IPS-15b (cell line): ENCODE measurements at regions not wholly inside any gene's neighbourhood (a gene's known extent, or its start where the extent isn't known, plus 50 kb on each side); places are given as distances from the start of the nearest gene placed in this dataset.
"Not testable (repeated sequence)": the region's sequence is repeated elsewhere in the genome, so short reads cannot be mapped to it uniquely, and the experiment has no call there.

Experiments
- H3K27me3 ChIP-seq: one replicate; pipeline ENCODE4 v1.6.1; 2013; ENCODE audit warnings: low read length; ENCODE audit not compliant: control insufficient read depth, insufficient read depth
- H3K36me3 ChIP-seq: one replicate; pipeline ENCODE4 v1.6.1; 2013; ENCODE audit warnings: low read length; ENCODE audit not compliant: control insufficient read depth, insufficient read depth
- H3K4me1 ChIP-seq: one replicate; pipeline ENCODE4 v1.6.1; 2013; ENCODE audit warnings: mild to moderate bottlenecking, low read length; ENCODE audit not compliant: control insufficient read depth, insufficient read depth
- H3K4me3 ChIP-seq: one replicate; pipeline ENCODE4 v1.5.1; 2013; ENCODE audit warnings: low read depth, low read length
- H3K9ac ChIP-seq: one replicate; pipeline ENCODE4 v1.6.1; 2013; ENCODE audit warnings: low read depth, mild to moderate bottlenecking, low read length
- H3K9me3 ChIP-seq: one replicate; pipeline ENCODE4 v1.6.1; 2013; ENCODE audit warnings: mild to moderate bottlenecking, low read length; ENCODE audit not compliant: control insufficient read depth, insufficient read depth

GRCh38 chr2:180691186-180691854, 289.1 kb upstream of the UBE2E3 start:
- H3K4me1 ChIP-seq, H3K9ac ChIP-seq, H3K27me3 ChIP-seq, H3K9me3 ChIP-seq, H3K4me3 ChIP-seq, H3K36me3 ChIP-seq: not testable (repeated sequence)

DNA sequence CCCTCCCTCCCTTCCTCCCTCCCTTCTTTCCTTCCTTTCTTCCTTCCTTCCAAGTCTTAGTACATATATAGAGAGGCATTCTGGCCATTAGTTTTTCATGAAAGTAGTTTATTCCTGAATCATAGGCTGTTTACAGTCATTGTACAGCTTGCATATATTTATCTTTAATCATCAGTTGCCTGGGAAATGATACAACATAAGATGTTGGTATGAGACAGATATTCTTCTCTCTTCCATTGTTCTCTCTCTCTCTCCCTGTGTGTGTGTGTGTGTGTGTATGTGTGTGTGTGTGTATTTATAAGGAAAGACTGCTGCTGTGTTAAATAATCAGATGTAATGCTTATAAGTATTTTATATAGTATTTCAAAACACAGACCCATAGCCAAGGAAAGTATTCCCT, 289.8 kb upstream of the UBE2E3 start:
- Histone ChIP-seq H3K9me3 (no peaks in the 10 kb centered on the region), H3K4me1 (peaks cover 2% of the 10 kb centered on the region), H3K4me3 (no peak overlapping the region)

GRCh38 chr2:180682871-180683270, 297.5 kb upstream of the UBE2E3 start:
- H3K4me1 ChIP-seq: peaks cover 5% of the 10 kb centered on the region

More for the DNA sequence above, 289.8 kb upstream of the UBE2E3 start:
- Histone ChIP-seq H3K9ac (no peak overlapping the region), H3K27me3 (no peaks in the 10 kb centered on the region), H3K36me3 (no peaks in the 10 kb centered on the region)

GRCh38 chr2:180679693-180680092, 300.7 kb upstream of the UBE2E3 start:
- Histone ChIP-seq H3K9ac (no peak overlapping the region), H3K9me3 (no peaks in the 10 kb centered on the region), H3K36me3 (no peaks in the 10 kb centered on the region), H3K4me1 (peaks cover 5% of the 10 kb centered on the region), H3K4me3 (no peak overlapping the region), H3K27me3 (no peaks in the 10 kb centered on the region)

More at GRCh38 chr2:180682871-180683270, 297.5 kb upstream of the UBE2E3 start:
- Histone ChIP-seq H3K9me3 (no peaks in the 10 kb centered on the region), H3K36me3 (no peaks in the 10 kb centered on the region), H3K9ac (no peak overlapping the region), H3K27me3 (no peaks in the 10 kb centered on the region), H3K4me3 (no peak overlapping the region)

DNA sequence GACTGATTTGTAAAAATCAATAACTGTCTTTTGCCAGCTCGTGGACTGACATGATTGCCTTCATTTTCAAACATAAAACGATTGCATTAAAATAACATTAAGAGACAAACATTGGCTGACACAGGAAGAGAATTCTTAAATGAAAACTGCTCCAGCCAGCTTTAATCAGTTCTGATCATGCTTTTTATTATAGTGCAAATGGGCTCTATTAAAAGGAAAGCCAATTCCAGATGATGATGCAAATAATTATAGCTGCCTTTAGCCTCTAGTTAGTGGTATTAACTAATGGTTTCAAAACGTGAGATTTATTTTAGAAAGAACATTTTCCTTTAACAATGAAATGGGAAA, 301.8 kb upstream of the UBE2E3 start:
- H3K9ac ChIP-seq: no peak overlapping the region
- H3K36me3 ChIP-seq: no peaks in the 10 kb centered on the region
- peaks cover 5% of the 10 kb centered on the region for H3K4me1 ChIP-seq
- H3K9me3 ChIP-seq: no peaks in the 10 kb centered on the region
- no peaks in the 10 kb centered on the region for H3K27me3 ChIP-seq
- H3K4me3 ChIP-seq: no peak overlapping the region

DNA sequence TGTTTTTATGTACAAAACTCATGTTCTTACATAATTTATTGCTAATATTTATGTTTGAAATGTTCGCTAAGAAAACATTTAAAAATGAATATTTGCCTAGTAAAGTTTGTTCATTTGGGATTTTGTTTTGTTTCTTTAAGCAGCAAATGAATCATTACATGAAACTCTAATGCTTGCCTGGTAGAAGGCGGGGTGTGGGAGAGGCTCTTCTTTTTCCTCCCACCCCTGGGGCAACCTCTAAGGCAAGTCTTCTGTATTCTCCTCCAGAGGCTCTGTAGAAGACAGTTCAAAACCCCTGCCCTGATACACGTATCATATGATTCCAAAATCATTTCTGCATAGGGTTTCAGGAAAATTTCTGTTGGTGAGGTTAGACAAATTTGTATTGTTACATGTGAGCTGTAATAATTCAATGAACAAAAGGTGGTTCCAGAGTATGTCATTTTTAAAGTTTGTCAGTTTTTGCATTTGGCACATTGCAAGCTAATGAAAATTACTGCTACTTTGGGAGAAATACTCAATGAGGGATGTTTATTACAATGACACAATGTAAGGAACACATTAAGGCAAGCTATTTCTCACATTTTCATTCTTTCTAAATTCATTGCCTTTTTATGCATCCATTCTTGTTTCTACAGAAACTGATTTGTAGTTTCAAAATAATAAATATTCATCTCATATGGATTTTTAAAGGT, 302.3 kb upstream of the UBE2E3 start:
- Histone ChIP-seq H3K9me3 (no peaks in the 10 kb centered on the region), H3K4me3 (no peak overlapping the region), H3K4me1 (peaks cover 5% of the 10 kb centered on the region), H3K27me3 (no peaks in the 10 kb centered on the region), H3K36me3 (no peaks in the 10 kb centered on the region), H3K9ac (no peak overlapping the region)

- H3K4me3 ChIP-seq: no peak overlapping the region
- H3K9ac ChIP-seq: no peak overlapping the region
- H3K4me1 ChIP-seq: peaks cover 5% of the 10 kb centered on the region
- no peaks in the 10 kb centered on the region for H3K36me3 ChIP-seq
- H3K9me3 ChIP-seq: no peaks in the 10 kb centered on the region
- no peaks in the 10 kb centered on the region for H3K27me3 ChIP-seq
Observed at GRCh38 chr2:180677200-180677599, 303.2 kb upstream of the UBE2E3 start.

DNA sequence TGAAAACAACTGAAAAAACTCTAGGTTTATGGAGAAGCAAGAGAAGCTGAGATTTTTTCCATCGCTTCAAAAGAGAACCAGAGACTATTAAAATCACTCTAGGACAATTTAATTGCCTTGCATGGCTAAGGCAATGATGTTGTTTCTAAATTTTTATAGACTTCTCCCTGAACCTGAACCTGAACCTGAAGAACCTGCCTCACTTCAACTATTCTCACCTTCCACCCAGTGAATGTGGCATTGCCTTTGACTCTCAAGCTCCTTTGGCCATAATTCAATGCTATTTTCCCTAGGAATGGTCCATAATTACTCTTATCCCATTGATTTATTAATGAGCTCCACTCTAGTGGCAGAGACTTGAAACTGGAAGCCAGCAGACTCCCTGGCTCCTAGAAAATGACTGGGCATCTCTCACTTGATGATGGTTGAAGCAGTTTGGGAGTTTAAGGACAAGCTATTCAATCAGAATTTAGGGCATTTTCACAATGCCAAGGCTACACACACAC, 303.8 kb upstream of the UBE2E3 start:
- Histone ChIP-seq H3K9ac (no peak overlapping the region), H3K4me3 (no peak overlapping the region), H3K27me3 (no peaks in the 10 kb centered on the region), H3K4me1 (peaks cover 5% of the 10 kb centered on the region), H3K9me3 (no peaks in the 10 kb centered on the region), H3K36me3 (no peaks in the 10 kb centered on the region)

GRCh38 chr2:180675170-180675569, 305.2 kb upstream of the UBE2E3 start:
- Histone ChIP-seq H3K9me3 (no peaks in the 10 kb centered on the region), H3K4me3 (no peak overlapping the region), H3K4me1 (peaks cover 4% of the 10 kb centered on the region), H3K9ac (no peak overlapping the region), H3K27me3 (no peaks in the 10 kb centered on the region), H3K36me3 (no peaks in the 10 kb centered on the region)

GRCh38 chr2:180672377-180672776, 308.0 kb upstream of the UBE2E3 start:
- no peaks in the 10 kb centered on the region for H3K36me3 ChIP-seq
- no peak overlapping the region for H3K9ac ChIP-seq
- no peak overlapping the region for H3K4me3 ChIP-seq
- no peaks in the 10 kb centered on the region for H3K9me3 ChIP-seq
- no peaks in the 10 kb centered on the region for H3K4me1 ChIP-seq
- no peaks in the 10 kb centered on the region for H3K27me3 ChIP-seq

DNA sequence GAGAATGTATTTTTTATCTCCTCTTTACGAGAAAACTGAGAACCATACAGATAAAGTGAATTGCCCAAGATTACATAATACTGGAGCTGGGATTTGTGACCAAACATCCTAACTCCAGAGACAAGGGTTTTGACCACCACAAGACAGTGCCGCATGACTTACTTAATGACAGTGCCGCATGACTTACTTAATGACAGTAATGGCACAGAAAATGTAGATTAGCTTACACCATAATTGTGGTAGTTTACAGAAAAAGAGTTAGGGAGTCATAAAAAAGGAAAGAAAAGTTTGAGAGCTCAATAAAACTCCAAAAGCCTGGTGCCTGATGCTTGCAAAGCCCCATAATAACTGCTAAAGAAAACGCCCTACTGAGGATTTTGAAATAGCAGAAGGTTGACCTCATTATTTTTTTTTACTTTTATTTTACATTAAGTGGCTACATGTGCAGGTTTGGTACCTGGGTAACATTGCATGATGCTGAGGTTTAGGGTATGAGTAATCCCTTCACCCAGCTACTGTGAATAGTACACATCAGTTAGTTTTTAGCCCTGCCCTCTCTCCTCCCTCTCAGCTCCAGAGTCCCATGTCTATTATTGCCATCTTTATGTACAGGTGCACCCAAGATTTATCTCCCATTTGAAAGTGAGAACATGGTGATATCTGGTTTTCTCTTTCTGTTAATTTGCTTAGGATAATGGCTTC, 310.0 kb upstream of the UBE2E3 start:
- H3K4me3 ChIP-seq: no peak overlapping the region
- no peaks in the 10 kb centered on the region for H3K4me1 ChIP-seq
- no peaks in the 10 kb centered on the region for H3K9me3 ChIP-seq
- no peaks in the 10 kb centered on the region for H3K36me3 ChIP-seq
- H3K27me3 ChIP-seq: no peaks in the 10 kb centered on the region
- no peak overlapping the region for H3K9ac ChIP-seq

- Histone ChIP-seq H3K4me3 (no peak overlapping the region), H3K9me3 (no peaks in the 10 kb centered on the region), H3K27me3 (no peaks in the 10 kb centered on the region), H3K4me1 (no peaks in the 10 kb centered on the region), H3K9ac (no peak overlapping the region), H3K36me3 (no peaks in the 10 kb centered on the region)
Observed at GRCh38 chr2:180669016-180669415, 311.4 kb upstream of the UBE2E3 start.
